GM12878 (cell line): ENCODE measurements at regions not wholly inside any gene's neighbourhood (a gene's known extent, or its start where the extent isn't known, plus 50 kb on each side); places are given as distances from the start of the nearest gene placed in this dataset.

ENCODE experiments used
- CBX3 ChIP-seq: fragments of 200-600 bp; sonication (generic); IDR thresholded peaks from 2 replicates; pipeline ENCODE4 v1.6.1; 2016; ENCODE audit warnings: low read depth, borderline replicate concordance
- CEBPB ChIP-seq, 2 experiments: fragments of 150-350 bp in 1 of 2; IDR thresholded peaks; 2 replicates each; pipeline ENCODE4 v1.6.1; 2012 to 2014; ENCODE audit warnings: low read depth in 2 of 2, low read length in 2 of 2, borderline replicate concordance in 1 of 2, inconsistent platforms in 1 of 2
- EZH2 ChIP-seq: IDR thresholded peaks from 2 replicates; pipeline ENCODE4 v1.6.1; 2012; ENCODE audit warnings: low read depth, mild to moderate bottlenecking, control low read depth, inconsistent platforms, low read length, borderline replicate concordance; ENCODE audit not compliant: control insufficient read depth
- FOS ChIP-seq: IDR thresholded peaks from 3 replicates; pipeline ENCODE4 v1.6.1; 2011; ENCODE audit warnings: borderline replicate concordance; ENCODE audit not compliant: insufficient read length; ENCODE audit errors: extremely low read depth
- KAT2A ChIP-seq: conservative IDR thresholded peaks from 2 replicates; pipeline ENCODE4 v1.6.1; 2011; ENCODE audit warnings: low read depth, low read length; ENCODE audit not compliant: control insufficient read depth
- MTA3 ChIP-seq: IDR thresholded peaks from 2 replicates; pipeline ENCODE4 v1.6.1; 2012; ENCODE audit warnings: low read length, inconsistent platforms, borderline replicate concordance
- POLR2A ChIP-seq: IDR thresholded peaks from 2 replicates; pipeline ENCODE4 v1.6.1; 2011; ENCODE audit warnings: low read depth, mild to moderate bottlenecking, low read length
- POLR2AphosphoS5 ChIP-seq: IDR thresholded peaks from 2 replicates; pipeline ENCODE4 v1.6.1; 2011; ENCODE audit warnings: mild to moderate bottlenecking, low read length, inconsistent platforms
- SIX5 ChIP-seq: IDR thresholded peaks from 2 replicates; pipeline ENCODE4 v1.6.1; 2011; ENCODE audit warnings: mild to moderate bottlenecking, low read depth, low read length, moderate library complexity; ENCODE audit not compliant: severe bottlenecking

GRCh38 chr1:185661971-185662370 lies 72.2 kb upstream of the HMCN1 start:
- TF ChIP-seq CEBPB (IDR thresholded peaks at IDR 0.05; ENCODE audit: borderline replicate concordance in 1 of 2, low read depth in 2 of 2, low read length in 2 of 2) (no peak), CBX3 (no peak), POLR2A (no peak), SIX5 (no peak), POLR2AphosphoS5 (no peak), FOS (no peak), MTA3 (no peak), KAT2A (no peak), EZH2 (no peak)
